ENCODE measurements at regions not wholly inside any gene's neighbourhood (a gene's known extent, or its start where the extent isn't known, plus 50 kb on each side); places are given as distances from the start of the nearest gene placed in this dataset.

DNA sequence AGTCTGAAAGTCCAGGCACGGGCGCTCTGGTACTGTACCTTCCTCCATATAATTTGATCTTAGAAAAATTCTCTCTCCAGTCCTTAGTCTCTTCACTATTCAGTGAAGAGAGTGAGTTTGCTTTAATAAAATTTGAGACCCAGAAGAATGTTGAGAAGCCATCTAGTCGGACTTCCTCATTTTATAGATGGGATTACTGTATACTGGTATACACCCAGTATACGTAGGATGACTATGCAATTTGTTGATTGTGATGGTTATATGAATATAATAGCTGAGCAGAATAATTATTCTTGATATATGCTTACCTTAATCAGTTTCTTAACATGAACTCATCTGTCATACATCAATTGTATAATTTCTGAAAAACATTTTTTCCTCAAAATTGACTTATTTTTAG lies 328.0 kb upstream of the B3GALT2 start:
- TF ChIP-seq, protein P1, sequence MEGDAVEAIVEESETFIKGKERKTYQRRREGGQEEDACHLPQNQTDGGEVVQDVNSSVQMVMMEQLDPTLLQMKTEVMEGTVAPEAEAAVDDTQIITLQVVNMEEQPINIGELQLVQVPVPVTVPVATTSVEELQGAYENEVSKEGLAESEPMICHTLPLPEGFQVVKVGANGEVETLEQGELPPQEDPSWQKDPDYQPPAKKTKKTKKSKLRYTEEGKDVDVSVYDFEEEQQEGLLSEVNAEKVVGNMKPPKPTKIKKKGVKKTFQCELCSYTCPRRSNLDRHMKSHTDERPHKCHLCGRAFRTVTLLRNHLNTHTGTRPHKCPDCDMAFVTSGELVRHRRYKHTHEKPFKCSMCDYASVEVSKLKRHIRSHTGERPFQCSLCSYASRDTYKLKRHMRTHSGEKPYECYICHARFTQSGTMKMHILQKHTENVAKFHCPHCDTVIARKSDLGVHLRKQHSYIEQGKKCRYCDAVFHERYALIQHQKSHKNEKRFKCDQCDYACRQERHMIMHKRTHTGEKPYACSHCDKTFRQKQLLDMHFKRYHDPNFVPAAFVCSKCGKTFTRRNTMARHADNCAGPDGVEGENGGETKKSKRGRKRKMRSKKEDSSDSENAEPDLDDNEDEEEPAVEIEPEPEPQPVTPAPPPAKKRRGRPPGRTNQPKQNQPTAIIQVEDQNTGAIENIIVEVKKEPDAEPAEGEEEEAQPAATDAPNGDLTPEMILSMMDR (IDR thresholded peaks at IDR 0.05; ENCODE audit: insufficient read depth, low read length) = no peak
- TF ChIP-seq POLR2AphosphoS5 (IDR thresholded peaks at IDR 0.05; ENCODE audit: low read depth) = no peak
- TF ChIP-seq, protein P2, sequence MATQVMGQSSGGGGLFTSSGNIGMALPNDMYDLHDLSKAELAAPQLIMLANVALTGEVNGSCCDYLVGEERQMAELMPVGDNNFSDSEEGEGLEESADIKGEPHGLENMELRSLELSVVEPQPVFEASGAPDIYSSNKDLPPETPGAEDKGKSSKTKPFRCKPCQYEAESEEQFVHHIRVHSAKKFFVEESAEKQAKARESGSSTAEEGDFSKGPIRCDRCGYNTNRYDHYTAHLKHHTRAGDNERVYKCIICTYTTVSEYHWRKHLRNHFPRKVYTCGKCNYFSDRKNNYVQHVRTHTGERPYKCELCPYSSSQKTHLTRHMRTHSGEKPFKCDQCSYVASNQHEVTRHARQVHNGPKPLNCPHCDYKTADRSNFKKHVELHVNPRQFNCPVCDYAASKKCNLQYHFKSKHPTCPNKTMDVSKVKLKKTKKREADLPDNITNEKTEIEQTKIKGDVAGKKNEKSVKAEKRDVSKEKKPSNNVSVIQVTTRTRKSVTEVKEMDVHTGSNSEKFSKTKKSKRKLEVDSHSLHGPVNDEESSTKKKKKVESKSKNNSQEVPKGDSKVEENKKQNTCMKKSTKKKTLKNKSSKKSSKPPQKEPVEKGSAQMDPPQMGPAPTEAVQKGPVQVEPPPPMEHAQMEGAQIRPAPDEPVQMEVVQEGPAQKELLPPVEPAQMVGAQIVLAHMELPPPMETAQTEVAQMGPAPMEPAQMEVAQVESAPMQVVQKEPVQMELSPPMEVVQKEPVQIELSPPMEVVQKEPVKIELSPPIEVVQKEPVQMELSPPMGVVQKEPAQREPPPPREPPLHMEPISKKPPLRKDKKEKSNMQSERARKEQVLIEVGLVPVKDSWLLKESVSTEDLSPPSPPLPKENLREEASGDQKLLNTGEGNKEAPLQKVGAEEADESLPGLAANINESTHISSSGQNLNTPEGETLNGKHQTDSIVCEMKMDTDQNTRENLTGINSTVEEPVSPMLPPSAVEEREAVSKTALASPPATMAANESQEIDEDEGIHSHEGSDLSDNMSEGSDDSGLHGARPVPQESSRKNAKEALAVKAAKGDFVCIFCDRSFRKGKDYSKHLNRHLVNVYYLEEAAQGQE (IDR thresholded peaks at IDR 0.05; ENCODE audit: insufficient replicate concordance, low read depth) = no peak

All from HL-60 (cell line).